Putamen (tissue), 1 donor: ENCODE measurements at regions not wholly inside any gene's neighbourhood (a gene's known extent, or its start where the extent isn't known, plus 50 kb on each side); places are given as distances from the start of the nearest gene placed in this dataset.
"Not testable (repeated sequence)": the region's sequence is repeated elsewhere in the genome, so short reads cannot be mapped to it uniquely, and the experiment has no call there.

Experiments used
- DNase-seq: peaks from one replicate; pipeline ENCODE4 v3.0.0-alpha.2; 2016; ENCODE audit warnings: low spot score

GRCh38 chr4:122100508-122100907, 51.6 kb upstream of the BLTP1 start:
- DNase-seq: no peak

- DNase-seq: no peak
Measured at GRCh38 chr4:122099896-122100295, 52.2 kb upstream of the BLTP1 start.

GRCh38 chr4:122091836-122092405, 60.2 kb upstream of the BLTP1 start:
- no peak for DNase-seq

GRCh38 chr4:122091397-122091796, 60.7 kb upstream of the BLTP1 start:
- no peak for DNase-seq

- DNase-seq: no peak
Measured at GRCh38 chr4:122090989-122091388, 61.1 kb upstream of the BLTP1 start.

GRCh38 chr4:122086338-122087065, 65.6 kb upstream of the BLTP1 start:
- DNase-seq: peak; percentile 16

- DNase-seq: no peak
Measured at GRCh38 chr4:122083989-122084388, 68.1 kb upstream of the BLTP1 start.

- DNase-seq: no peak
Measured at GRCh38 chr4:122083351-122083750, 68.8 kb upstream of the BLTP1 start.

- DNase-seq: no peak
Measured at GRCh38 chr4:122082661-122083060, 69.5 kb upstream of the BLTP1 start.

- not testable (repeated sequence) for DNase-seq
Measured at GRCh38 chr4:122077653-122078052, 74.5 kb upstream of the BLTP1 start.

GRCh38 chr4:122076835-122077234, 75.3 kb upstream of the BLTP1 start:
- not testable (repeated sequence) for DNase-seq

- DNase-seq: no peak
Measured at GRCh38 chr4:122073615-122074014, 78.5 kb upstream of the BLTP1 start.

- DNase-seq: no peak
Measured at GRCh38 chr4:122065915-122066314, 86.2 kb upstream of the BLTP1 start.

- no peak for DNase-seq
Measured at GRCh38 chr4:122065149-122065548, 87.0 kb upstream of the BLTP1 start.

- DNase-seq: no peak
Measured at GRCh38 chr4:122053186-122053585, 98.9 kb upstream of the BLTP1 start.

- DNase-seq: no peak
Measured at GRCh38 chr4:122052677-122053076, 99.5 kb upstream of the BLTP1 start.

GRCh38 chr4:122050841-122051240, 99.0 kb upstream of the TRPC3 start:
- no peak for DNase-seq

GRCh38 chr4:122047456-122048425, 95.9 kb upstream of the TRPC3 start:
- DNase-seq: no peak

GRCh38 chr4:122046255-122046654, 94.4 kb upstream of the TRPC3 start:
- DNase-seq: no peak

GRCh38 chr4:122045533-122045932, 93.7 kb upstream of the TRPC3 start:
- no peak for DNase-seq

- DNase-seq: no peak
Measured at GRCh38 chr4:122044501-122044900, 92.6 kb upstream of the TRPC3 start.

- DNase-seq: no peak
Measured at GRCh38 chr4:122041312-122041711, 89.5 kb upstream of the TRPC3 start.

- no peak for DNase-seq
Measured at GRCh38 chr4:122038896-122039295, 87.0 kb upstream of the TRPC3 start.
